ENCODE measurements at regions not wholly inside any gene's neighbourhood (a gene's known extent, or its start where the extent isn't known, plus 50 kb on each side); places are given as distances from the start of the nearest gene placed in this dataset.

DNA sequence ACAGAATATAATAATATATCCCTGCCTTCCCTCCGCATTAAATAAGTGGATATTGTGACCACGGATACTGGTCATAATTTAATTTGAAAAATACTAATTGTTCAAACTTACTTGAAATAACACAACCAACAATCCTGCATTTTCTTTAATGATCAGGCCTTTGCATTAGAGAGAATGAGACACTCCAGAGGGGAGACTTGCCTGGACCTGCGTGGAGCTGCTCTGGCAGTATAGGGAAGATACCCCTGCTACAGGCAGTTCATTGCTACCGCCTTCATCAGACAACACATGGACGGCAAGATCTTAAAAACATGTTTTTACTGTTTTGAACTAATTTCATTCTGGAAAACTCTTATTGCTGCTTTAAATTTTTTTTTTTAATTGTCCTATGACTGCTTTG lies 211.0 kb upstream of the FAR2 start:
- Histone ChIP-seq H3K27ac (ENCODE audit: low read depth) (no peak overlapping the region), H3K36me3 (ENCODE audit: insufficient read depth) (no peaks in the 10 kb centered on the region), H3K4me3 (ENCODE audit: low read depth, low read length) (no peak overlapping the region), H3K4me1 (ENCODE audit: insufficient read depth) (no peaks in the 10 kb centered on the region)
- WGBS = 88% methylated on average over 5 of the region's 5 CpGs
- DNase-seq (ENCODE audit: extremely low spot score) = no peak

DNA sequence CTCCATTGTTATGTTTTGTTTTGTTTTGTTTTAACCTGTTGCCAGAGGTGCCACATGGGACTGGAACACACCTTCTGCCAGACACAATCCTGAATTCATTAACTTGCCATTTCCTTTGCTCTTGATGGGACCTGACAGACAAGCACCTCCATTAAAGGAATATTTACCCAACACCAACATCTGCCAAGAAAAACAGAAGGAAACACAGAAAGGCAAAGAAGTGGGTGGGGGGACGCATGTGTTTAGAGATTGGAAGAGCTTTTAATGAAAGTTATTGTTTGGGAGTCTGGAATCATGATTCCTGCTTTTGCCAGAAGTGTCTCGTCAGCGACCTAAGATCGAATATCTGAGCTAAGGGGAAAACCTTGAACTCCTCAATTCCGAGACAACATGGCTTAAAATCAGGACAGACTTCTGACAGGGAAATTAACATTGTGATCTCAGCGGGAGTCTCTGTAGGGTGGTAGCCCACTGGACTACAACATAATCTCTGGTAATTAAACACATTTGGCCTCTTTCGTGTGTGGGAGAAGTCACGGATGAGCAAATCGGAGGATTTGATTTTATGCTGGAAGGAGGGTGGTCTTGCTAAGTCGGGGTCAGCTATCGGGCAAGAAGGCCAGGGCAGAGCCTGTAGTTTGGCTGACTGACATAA lies 210.4 kb upstream of the FAR2 start:
- Histone ChIP-seq H3K27ac (ENCODE audit: low read depth) (no peak overlapping the region), H3K4me3 (ENCODE audit: low read depth, low read length) (no peak overlapping the region), H3K36me3 (ENCODE audit: insufficient read depth) (no peaks in the 10 kb centered on the region), H3K4me1 (ENCODE audit: insufficient read depth) (no peaks in the 10 kb centered on the region)
- WGBS = 58% methylated on average over 11 of the region's 11 CpGs
- no peak for DNase-seq (ENCODE audit: extremely low spot score)

DNA sequence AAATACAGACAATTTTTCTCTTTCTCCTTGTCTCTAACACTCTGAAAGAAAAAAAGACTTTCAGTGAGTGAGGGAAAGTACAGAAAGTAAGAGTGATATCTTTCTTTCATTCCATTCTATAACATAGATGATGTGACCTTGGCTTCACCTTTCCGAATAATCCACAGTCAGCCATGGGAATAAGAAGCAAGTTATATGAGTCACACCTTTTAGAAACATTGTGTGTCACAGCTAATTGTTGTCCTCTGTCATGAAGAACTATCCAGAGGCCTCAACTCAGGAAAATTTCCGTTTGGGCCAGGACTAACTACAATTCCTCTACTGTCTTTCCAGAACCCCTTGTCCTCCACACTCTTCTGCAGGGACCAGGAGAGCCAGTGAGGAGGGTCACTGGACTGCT lies 209.7 kb upstream of the FAR2 start:
- 82% methylated on average over 2 of the region's 2 CpGs for WGBS
- no peak overlapping the region for H3K4me3 ChIP-seq (ENCODE audit: low read depth, low read length)
- DNase-seq (ENCODE audit: extremely low spot score) = no peak
- no peaks in the 10 kb centered on the region for H3K4me1 ChIP-seq (ENCODE audit: insufficient read depth)
- no peak overlapping the region for H3K27ac ChIP-seq (ENCODE audit: low read depth)
- no peaks in the 10 kb centered on the region for H3K36me3 ChIP-seq (ENCODE audit: insufficient read depth)

DNA sequence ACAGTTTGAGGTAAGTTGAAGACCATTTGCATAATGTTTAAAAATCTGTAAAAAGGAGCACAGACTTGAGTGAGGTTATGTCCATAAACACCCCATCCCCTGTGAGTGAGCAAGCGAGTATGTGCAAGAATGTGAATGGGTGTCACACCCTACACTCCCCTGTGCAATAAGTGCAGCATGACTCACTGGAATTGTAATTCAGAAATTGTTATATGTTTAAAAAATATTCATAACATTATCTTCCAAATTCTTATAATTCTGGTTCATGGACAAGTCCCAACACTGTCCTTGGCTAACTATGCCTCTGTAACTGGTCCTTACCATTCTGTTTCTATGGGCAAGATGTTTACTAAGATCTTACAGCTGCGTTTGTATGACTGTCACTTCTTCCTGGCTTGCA lies 207.8 kb upstream of the FAR2 start:
- WGBS = 70% methylated on average over 2 of the region's 2 CpGs
- H3K36me3 ChIP-seq (ENCODE audit: insufficient read depth) = no peaks in the 10 kb centered on the region

DNA sequence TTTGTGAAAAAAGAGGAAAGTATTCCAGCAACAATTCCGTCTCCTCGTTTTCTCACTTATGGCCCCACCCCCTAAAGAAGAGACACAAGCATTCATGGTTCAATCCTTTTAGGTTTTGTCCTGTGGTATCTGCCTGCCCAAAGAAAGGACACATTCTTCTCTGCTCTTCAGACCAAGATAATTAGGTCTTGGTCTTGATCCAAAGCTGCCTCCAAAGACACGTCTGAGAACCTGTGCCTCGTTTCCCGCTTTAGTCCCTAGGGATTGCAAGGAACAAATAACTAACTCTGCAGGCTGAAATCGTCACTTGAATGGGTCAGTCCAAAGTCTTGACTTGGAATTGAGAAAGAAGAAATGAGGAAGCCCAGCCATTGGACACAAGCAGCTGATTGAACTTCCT lies 202.7 kb upstream of the FAR2 start:
- H3K27ac ChIP-seq (ENCODE audit: low read depth) = no peak overlapping the region
- no peak for DNase-seq (ENCODE audit: extremely low spot score)
- no peaks in the 10 kb centered on the region for H3K4me1 ChIP-seq (ENCODE audit: insufficient read depth)
- H3K36me3 ChIP-seq (ENCODE audit: insufficient read depth) = no peaks in the 10 kb centered on the region
- no peak overlapping the region for H3K4me3 ChIP-seq (ENCODE audit: low read depth, low read length)
- WGBS = 82% methylated on average over 6 of the region's 6 CpGs

More for the DNA sequence above, 207.8 kb upstream of the FAR2 start:
- Histone ChIP-seq H3K4me3 (ENCODE audit: low read depth, low read length) (no peak overlapping the region), H3K27ac (ENCODE audit: low read depth) (no peak overlapping the region), H3K4me1 (ENCODE audit: insufficient read depth) (no peaks in the 10 kb centered on the region)
- no peak for DNase-seq (ENCODE audit: extremely low spot score)

DNA sequence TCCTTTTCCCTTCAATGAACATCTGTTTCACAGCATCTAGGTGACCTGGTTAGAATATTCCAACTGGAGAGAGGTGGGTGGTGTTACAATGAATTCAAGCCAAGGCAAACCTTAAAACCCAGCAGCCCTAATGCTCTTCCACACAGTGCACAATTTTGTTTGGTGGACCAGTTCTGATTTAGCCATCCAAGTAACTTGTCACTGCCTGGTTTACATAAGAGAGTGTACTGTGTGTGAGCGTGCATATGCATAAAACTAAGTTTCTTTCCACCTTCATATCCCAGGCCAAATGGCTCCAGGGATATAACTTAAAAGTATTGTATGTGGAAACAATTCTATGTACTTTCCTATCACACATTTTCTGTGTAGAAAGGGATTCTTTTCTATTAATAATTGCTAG lies 200.4 kb upstream of the FAR2 start:
- H3K36me3 ChIP-seq (ENCODE audit: insufficient read depth) = no peaks in the 10 kb centered on the region
- 94% methylated on average over 1 of the region's 1 CpG for WGBS
- H3K4me3 ChIP-seq (ENCODE audit: low read depth, low read length) = no peak overlapping the region
- no peak overlapping the region for H3K27ac ChIP-seq (ENCODE audit: low read depth)
- DNase-seq (ENCODE audit: extremely low spot score) = no peak
- no peaks in the 10 kb centered on the region for H3K4me1 ChIP-seq (ENCODE audit: insufficient read depth)

DNA sequence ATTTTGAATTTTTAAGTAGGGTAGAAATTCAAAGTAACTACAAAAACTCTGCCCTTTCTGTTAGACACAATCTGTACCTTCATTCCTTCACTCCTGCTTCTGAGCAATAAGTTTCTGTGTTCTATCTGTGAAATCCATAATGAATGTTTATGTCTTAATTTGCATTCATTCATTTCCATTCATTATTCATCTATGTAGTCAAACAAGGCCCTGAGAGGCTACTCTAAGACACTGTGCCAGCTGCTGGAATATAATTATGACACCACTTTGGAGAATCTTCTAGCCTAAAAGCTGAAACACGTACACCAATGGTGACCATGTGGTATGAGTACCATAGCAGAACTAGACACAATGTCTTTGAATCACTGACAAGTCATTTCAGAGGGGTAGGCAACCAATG lies 199.9 kb upstream of the FAR2 start:
- no peak overlapping the region for H3K27ac ChIP-seq (ENCODE audit: low read depth)
- 88% methylated on average over 1 of the region's 1 CpG for WGBS
- no peak for DNase-seq (ENCODE audit: extremely low spot score)
- H3K4me3 ChIP-seq (ENCODE audit: low read depth, low read length) = no peak overlapping the region
- no peaks in the 10 kb centered on the region for H3K4me1 ChIP-seq (ENCODE audit: insufficient read depth)
- no peaks in the 10 kb centered on the region for H3K36me3 ChIP-seq (ENCODE audit: insufficient read depth)

DNA sequence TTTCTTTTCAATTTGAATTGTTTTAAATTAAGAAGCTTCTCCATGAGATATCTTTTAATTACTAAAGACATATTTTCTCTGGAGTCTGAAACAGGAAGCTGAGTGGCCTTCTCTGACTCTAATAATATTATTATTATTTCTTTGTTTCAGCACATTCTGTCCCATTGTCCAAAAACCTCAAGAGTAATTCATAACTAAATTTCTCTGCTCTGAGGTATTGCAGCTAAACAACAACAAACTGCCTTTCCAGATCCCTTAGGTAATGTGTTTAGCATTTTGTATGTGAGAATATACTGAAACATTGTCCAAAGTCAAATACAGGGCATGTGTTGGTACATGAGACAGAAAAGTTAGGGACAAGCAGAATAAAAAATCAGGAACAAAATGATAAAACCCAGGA lies 199.0 kb upstream of the FAR2 start:
- no peaks in the 10 kb centered on the region for H3K36me3 ChIP-seq (ENCODE audit: insufficient read depth)
- no peaks in the 10 kb centered on the region for H3K4me1 ChIP-seq (ENCODE audit: insufficient read depth)
- no peak overlapping the region for H3K27ac ChIP-seq (ENCODE audit: low read depth)
- H3K4me3 ChIP-seq (ENCODE audit: low read depth, low read length) = no peak overlapping the region
- no peak for DNase-seq (ENCODE audit: extremely low spot score)

DNA sequence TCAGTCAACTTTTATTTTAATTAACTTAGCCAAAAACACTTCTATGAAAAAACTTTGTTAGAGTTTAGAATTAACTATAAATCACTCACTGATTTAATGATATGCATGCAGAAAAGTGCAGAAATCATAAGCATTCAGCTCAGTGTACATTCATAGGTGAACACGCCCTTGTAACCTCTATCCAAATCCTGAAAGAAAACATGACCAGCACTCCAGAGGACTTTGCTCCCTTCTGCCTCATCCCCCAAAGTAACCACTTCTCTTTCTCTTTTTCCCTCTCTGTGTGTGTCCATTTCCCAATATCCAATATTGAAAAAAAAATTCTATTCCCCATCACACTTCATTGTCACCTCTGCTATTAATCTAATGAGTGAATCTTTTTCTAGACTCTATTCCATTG lies 197.1 kb upstream of the FAR2 start:
- 90% methylated on average over 1 of the region's 1 CpG for WGBS
- H3K36me3 ChIP-seq (ENCODE audit: insufficient read depth) = no peaks in the 10 kb centered on the region
- H3K4me1 ChIP-seq (ENCODE audit: insufficient read depth) = no peaks in the 10 kb centered on the region
- H3K4me3 ChIP-seq (ENCODE audit: low read depth, low read length) = no peak overlapping the region
- no peak overlapping the region for H3K27ac ChIP-seq (ENCODE audit: low read depth)
- no peak for DNase-seq (ENCODE audit: extremely low spot score)

DNA sequence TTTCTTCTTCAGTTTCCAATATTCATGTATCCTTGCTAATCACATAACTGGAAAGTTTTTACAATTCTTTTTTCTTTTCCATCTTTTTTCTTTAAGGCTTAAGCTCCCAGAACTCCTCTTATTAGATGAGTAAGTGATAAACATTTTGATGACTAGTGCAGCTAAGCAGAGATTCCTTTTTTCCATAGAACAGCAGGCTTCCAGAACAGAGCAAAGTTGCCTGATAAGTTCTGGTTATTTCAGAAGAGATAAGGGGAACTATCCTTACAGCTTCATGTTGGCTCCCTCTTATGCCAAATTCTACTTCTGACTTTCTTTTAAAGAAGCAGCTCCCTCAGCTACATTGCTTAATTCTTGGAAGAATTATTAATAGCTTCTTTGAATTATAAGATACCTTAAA lies 194.7 kb upstream of the FAR2 start:
- no peak for DNase-seq (ENCODE audit: extremely low spot score)
- no peaks in the 10 kb centered on the region for H3K4me1 ChIP-seq (ENCODE audit: insufficient read depth)

DNA sequence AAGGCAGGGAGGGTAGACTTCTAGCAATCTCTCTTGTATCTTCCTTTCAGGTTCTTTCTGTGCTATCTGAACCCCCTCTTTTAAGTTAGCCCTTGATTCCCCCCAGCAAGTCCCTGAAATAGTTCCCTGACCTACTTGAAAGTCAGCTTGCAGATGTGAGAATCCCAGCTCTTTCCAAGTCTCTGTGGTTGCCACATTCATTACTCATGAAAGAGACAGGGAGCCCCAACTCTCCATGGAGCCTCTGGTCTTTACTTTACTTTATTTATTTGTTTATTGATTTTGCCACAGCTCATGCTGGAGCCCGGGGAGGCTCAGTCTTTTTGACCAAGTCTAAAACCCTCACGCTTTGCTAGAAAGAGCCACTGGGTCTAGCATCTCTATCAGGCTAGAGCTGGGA lies 193.6 kb upstream of the FAR2 start:
- Histone ChIP-seq H3K27ac (ENCODE audit: low read depth) (no peak overlapping the region), H3K4me1 (ENCODE audit: insufficient read depth) (no peaks in the 10 kb centered on the region), H3K36me3 (ENCODE audit: insufficient read depth) (no peaks in the 10 kb centered on the region), H3K4me3 (ENCODE audit: low read depth, low read length) (no peak overlapping the region)
- WGBS = 82% methylated on average over 2 of the region's 2 CpGs
- DNase-seq (ENCODE audit: extremely low spot score) = no peak

More for the DNA sequence above, 194.7 kb upstream of the FAR2 start:
- no peaks in the 10 kb centered on the region for H3K36me3 ChIP-seq (ENCODE audit: insufficient read depth)
- H3K27ac ChIP-seq (ENCODE audit: low read depth) = no peak overlapping the region
- H3K4me3 ChIP-seq (ENCODE audit: low read depth, low read length) = no peak overlapping the region

DNA sequence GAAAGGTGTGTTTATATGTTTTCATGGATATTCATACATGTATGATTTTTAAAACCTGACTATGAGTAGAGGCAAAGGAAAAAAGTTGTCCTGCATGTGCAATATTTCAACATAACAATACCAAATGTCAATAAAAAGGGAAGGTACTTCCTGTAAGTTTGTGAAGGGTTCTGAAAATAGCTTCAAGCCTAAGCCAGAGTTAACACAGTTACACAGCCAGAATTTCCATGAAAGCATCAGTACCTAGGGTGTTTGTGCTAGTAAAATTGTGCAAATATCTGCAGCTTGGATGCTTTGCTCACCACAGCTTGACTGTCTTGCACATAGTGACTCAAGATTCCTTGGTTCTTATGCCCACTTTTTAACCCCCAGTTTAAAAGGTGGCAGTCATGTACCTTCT lies 193.1 kb upstream of the FAR2 start:
- Histone ChIP-seq H3K4me1 (ENCODE audit: insufficient read depth) (no peaks in the 10 kb centered on the region), H3K4me3 (ENCODE audit: low read depth, low read length) (no peak overlapping the region), H3K36me3 (ENCODE audit: insufficient read depth) (no peaks in the 10 kb centered on the region), H3K27ac (ENCODE audit: low read depth) (no peak overlapping the region)
- DNase-seq (ENCODE audit: extremely low spot score) = no peak

DNA sequence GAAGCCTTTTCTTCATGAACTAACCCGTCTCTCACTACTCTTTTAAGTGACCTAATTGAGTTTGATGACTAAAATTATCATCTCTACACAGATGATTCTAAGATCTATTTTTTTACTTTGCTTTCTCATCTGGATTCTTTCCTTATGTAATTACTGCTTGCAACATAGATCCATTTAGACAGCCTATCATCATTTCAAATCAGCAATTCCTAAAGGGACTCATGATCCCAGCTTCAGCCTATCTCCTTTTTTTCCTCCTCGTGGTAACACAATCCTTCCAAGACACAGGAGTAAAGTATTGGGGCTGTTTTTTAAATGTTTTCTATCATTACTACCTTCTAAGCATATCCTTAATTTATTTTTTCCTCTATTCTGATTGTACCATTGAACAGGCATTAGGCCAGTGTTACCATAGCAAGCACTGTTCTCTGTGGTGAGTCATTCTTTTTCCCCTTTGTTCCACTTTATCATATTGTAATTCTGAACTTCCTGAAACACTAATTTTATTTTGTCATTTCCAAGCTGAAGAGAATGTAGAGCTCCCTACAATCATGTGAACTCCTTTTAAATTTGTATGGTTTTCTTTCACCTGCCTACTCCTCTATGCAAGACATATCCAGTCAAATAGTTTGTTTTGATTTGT lies 190.4 kb upstream of the FAR2 start:
- whole genome bisulfite sequencing = 79% methylated on average over 2 of the region's 2 CpGs
- H3K27ac ChIP-seq (ENCODE audit: low read depth) = no peak overlapping the region
- no peak for DNase-seq (ENCODE audit: extremely low spot score)

DNA sequence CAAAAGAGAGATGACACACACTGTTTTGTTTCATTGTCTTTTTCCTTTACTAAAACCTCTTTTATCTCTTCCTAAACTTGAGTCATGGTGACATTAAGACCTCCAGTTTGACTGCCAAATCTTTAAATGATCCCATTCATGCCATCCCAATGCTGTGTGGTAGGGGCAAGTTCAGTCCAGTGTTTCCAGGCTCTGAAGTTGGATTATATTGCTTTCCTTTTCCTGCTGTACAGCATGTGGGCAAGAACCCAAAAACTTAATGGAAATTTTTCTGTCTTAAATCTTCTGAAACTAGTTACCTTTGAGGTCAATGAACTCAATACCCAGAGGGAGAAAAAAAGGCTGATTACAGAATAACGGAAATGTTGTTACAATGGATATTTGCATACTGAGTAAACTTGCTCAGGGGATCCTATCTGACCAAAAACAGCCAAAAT lies 187.1 kb upstream of the FAR2 start:
- Histone ChIP-seq H3K27ac (ENCODE audit: low read depth) (no peak overlapping the region), H3K4me3 (ENCODE audit: low read depth, low read length) (no peak overlapping the region), H3K36me3 (ENCODE audit: insufficient read depth) (no peaks in the 10 kb centered on the region), H3K4me1 (ENCODE audit: insufficient read depth) (no peaks in the 10 kb centered on the region)
- WGBS = 72% methylated on average over 1 of the region's 1 CpG
- DNase-seq (ENCODE audit: extremely low spot score) = no peak

More for the DNA sequence above, 190.4 kb upstream of the FAR2 start:
- Histone ChIP-seq H3K4me3 (ENCODE audit: low read depth, low read length) (no peak overlapping the region), H3K4me1 (ENCODE audit: insufficient read depth) (no peaks in the 10 kb centered on the region), H3K36me3 (ENCODE audit: insufficient read depth) (no peaks in the 10 kb centered on the region)

DNA sequence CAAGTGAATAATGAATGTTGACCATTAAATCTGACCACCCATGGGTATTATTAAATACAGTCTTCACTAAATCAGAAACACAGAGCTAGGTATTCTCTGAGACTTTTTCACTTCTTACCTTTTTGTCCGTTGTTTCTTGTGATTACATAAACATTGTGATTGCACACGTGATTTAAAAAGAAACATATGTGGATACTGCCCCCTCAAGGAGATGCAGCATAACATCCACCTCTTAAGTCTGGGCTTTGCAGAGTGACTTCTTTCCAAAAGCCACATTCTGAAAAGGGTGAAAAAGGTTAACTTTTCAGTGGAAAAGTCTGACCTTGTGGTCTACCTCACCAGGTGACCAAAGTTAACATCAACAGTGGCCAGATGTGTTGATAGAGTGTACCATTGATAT lies 185.5 kb upstream of the FAR2 start:
- H3K4me1 ChIP-seq (ENCODE audit: insufficient read depth) = no peaks in the 10 kb centered on the region
- H3K27ac ChIP-seq (ENCODE audit: low read depth) = no peak overlapping the region
- no peak overlapping the region for H3K4me3 ChIP-seq (ENCODE audit: low read depth, low read length)
- DNase-seq (ENCODE audit: extremely low spot score) = no peak
- 14% methylated on average over 2 of the region's 2 CpGs for WGBS
- no peaks in the 10 kb centered on the region for H3K36me3 ChIP-seq (ENCODE audit: insufficient read depth)

All from urinary bladder (tissue), 3 donors.